Testis (tissue), 2 donors: ENCODE measurements at regions not wholly inside any gene's neighbourhood (a gene's known extent, or its start where the extent isn't known, plus 50 kb on each side); places are given as distances from the start of the nearest gene placed in this dataset.

Source experiments
- POLR2A ChIP-seq: fragments of 450-650 bp; IDR thresholded peaks from one replicate; pipeline ENCODE4 v1.6.1; 2017; ENCODE audit warnings: antibody characterized with exemption, mild to moderate bottlenecking, moderate library complexity
- TF ChIP-seq, protein P1 (sequence below), 3 experiments: fragments of 450-650 bp in 2 of 3; fragments of 200-600 bp in 1 of 3; sonication (generic) in 1 of 3; IDR thresholded peaks; one replicate each; pipeline ENCODE4 v1.5.1; 2016 to 2019; ENCODE audit warnings: antibody characterized with exemption in 3 of 3, mild to moderate bottlenecking in 2 of 3, moderate library complexity in 1 of 3

GRCh38 chr2:184006998-184007397, 591.3 kb upstream of the ZNF804A start:
- TF ChIP-seq, protein P1, sequence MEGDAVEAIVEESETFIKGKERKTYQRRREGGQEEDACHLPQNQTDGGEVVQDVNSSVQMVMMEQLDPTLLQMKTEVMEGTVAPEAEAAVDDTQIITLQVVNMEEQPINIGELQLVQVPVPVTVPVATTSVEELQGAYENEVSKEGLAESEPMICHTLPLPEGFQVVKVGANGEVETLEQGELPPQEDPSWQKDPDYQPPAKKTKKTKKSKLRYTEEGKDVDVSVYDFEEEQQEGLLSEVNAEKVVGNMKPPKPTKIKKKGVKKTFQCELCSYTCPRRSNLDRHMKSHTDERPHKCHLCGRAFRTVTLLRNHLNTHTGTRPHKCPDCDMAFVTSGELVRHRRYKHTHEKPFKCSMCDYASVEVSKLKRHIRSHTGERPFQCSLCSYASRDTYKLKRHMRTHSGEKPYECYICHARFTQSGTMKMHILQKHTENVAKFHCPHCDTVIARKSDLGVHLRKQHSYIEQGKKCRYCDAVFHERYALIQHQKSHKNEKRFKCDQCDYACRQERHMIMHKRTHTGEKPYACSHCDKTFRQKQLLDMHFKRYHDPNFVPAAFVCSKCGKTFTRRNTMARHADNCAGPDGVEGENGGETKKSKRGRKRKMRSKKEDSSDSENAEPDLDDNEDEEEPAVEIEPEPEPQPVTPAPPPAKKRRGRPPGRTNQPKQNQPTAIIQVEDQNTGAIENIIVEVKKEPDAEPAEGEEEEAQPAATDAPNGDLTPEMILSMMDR (IDR thresholded peaks at IDR 0.05): no peak
- TF ChIP-seq POLR2A: no peak
